WTC11 (cell line): ENCODE measurements at regions not wholly inside any gene's neighbourhood (a gene's known extent, or its start where the extent isn't known, plus 50 kb on each side); places are given as distances from the start of the nearest gene placed in this dataset.

Source experiments
- ATAC-seq: fragments of 200-7000 bp; cut with Tn5 transposase; 2 replicates; pipeline ENCODE4 v1.10.0; 2021; ENCODE audit warnings: mild to moderate bottlenecking, moderate library complexity
- CTCF ChIA-PET: fragments of 300-600 bp; sonication (Branson Sonifier 250); formaldehyde crosslinking; loops from one replicate; lab custom pipeline; 2021; ENCODE audit warnings: antibody characterized with exemption; lab: Charles Lee
- POLR2A ChIA-PET: fragments of 350-600 bp; sonication (Branson Sonifier 250); formaldehyde crosslinking; loops from one replicate; lab custom pipeline; 2021; ENCODE audit warnings: antibody characterized with exemption; lab: Charles Lee
- DNase-seq: peaks from one replicate; pipeline ENCODE4 v3.0.0; 2021; ENCODE audit warnings: low spot score
- H3K27ac Mint-ChIP-seq: 2 replicates; pipeline ENCODE4 v1.8.0; 2021; ENCODE audit warnings: mixed read lengths
- H3K27me3 Mint-ChIP-seq: 2 replicates; pipeline ENCODE4 v1.8.0; 2021; ENCODE audit warnings: low read depth, mild to moderate bottlenecking, moderate library complexity, mixed read lengths
- H3K36me3 Mint-ChIP-seq: 2 replicates; pipeline ENCODE4 v1.8.0; 2021; ENCODE audit warnings: mixed read lengths
- H3K4me1 Mint-ChIP-seq: 2 replicates; pipeline ENCODE4 v1.8.0; 2022; ENCODE audit warnings: mixed read lengths
- H3K4me3 Mint-ChIP-seq: 2 replicates; pipeline ENCODE4 v1.8.0; 2021; ENCODE audit warnings: mild to moderate bottlenecking, moderate library complexity, mixed read lengths
- H3K9me3 Mint-ChIP-seq: 2 replicates; pipeline ENCODE4 v1.8.0; 2021; ENCODE audit warnings: mixed read lengths
- ATF1 ChIP-seq: sonication (generic); formaldehyde crosslinking; IDR thresholded peaks from 2 replicates; pipeline ENCODE4 v1.8.1; 2023; ENCODE audit warnings: mild to moderate bottlenecking, moderate library complexity, missing genetic modification reagents
- ATF6 ChIP-seq: sonication (generic); formaldehyde crosslinking; IDR thresholded peaks from 2 replicates; pipeline ENCODE4 v1.8.1; 2023; ENCODE audit warnings: mild to moderate bottlenecking, missing genetic modification reagents
- CTCF ChIP-seq: fragments of 200-600 bp; IDR thresholded peaks from 2 replicates; pipeline ENCODE4 v1.8.0; 2022; ENCODE audit warnings: antibody characterized with exemption
- E2F1 ChIP-seq: sonication (generic); formaldehyde crosslinking; IDR thresholded peaks from 2 replicates; pipeline ENCODE4 v1.8.0; 2022; ENCODE audit warnings: mild to moderate bottlenecking, missing genetic modification reagents
- ETV6 ChIP-seq: sonication (generic); formaldehyde crosslinking; IDR thresholded peaks from 2 replicates; pipeline ENCODE4 v1.8.1; 2022; ENCODE audit warnings: mild to moderate bottlenecking, missing genetic modification reagents
- GABPB1 ChIP-seq: sonication (generic); formaldehyde crosslinking; IDR thresholded peaks from 2 replicates; pipeline ENCODE4 v1.8.1; 2023; ENCODE audit warnings: mild to moderate bottlenecking, missing genetic modification reagents
- HMGA2 ChIP-seq: fragments of 250-450 bp; sonication (Bioruptor Pico); IDR thresholded peaks from 2 replicates; pipeline ENCODE4 v1.4.0; 2021; ENCODE audit warnings: mild to moderate bottlenecking, moderate library complexity
- NR3C1 ChIP-seq: sonication (generic); formaldehyde crosslinking; conservative IDR thresholded peaks from 2 replicates; pipeline ENCODE4 v1.8.1; 2023; ENCODE audit warnings: low read depth, mild to moderate bottlenecking, missing genetic modification reagents
- SOX15 ChIP-seq: fragments of 250-450 bp; sonication (Bioruptor Pico); IDR thresholded peaks from 2 replicates; pipeline ENCODE4 v1.9.0; 2021; ENCODE audit warnings: mild to moderate bottlenecking
- STAT6 ChIP-seq: sonication (generic); formaldehyde crosslinking; conservative IDR thresholded peaks from 2 replicates; pipeline ENCODE4 v1.8.1; 2023; ENCODE audit warnings: mild to moderate bottlenecking, low read depth, missing genetic modification reagents, moderate library complexity
- TEAD4 ChIP-seq: sonication (generic); formaldehyde crosslinking; IDR thresholded peaks from 2 replicates; pipeline ENCODE4 v1.8.0; 2022; ENCODE audit warnings: mild to moderate bottlenecking, missing genetic modification reagents
- TP53 ChIP-seq: sonication (generic); formaldehyde crosslinking; IDR thresholded peaks from 2 replicates; pipeline ENCODE4 v1.8.1; 2023; ENCODE audit warnings: mild to moderate bottlenecking, missing genetic modification reagents
- ZNF416 ChIP-seq: fragments of 250-450 bp; sonication (Bioruptor Pico); IDR thresholded peaks from 2 replicates; pipeline ENCODE4 v1.9.0; 2021; ENCODE audit warnings: mild to moderate bottlenecking, inconsistent platforms
- ZNF532 ChIP-seq: fragments of 250-450 bp; sonication (Bioruptor Pico); IDR thresholded peaks from 2 replicates; pipeline ENCODE4 v1.9.0; 2021; ENCODE audit warnings: mild to moderate bottlenecking, borderline replicate concordance
- ZNF671 ChIP-seq: fragments of 250-450 bp; sonication (Bioruptor Pico); IDR thresholded peaks from 2 replicates; pipeline ENCODE4 v1.8.0; 2021; ENCODE audit warnings: mild to moderate bottlenecking
- TF ChIP-seq, protein P1 (sequence below): fragments of 250-450 bp; sonication (Bioruptor Pico); conservative IDR thresholded peaks from 2 replicates; pipeline ENCODE4 v1.9.0; 2021; ENCODE audit warnings: mild to moderate bottlenecking
- TF ChIP-seq, protein P2 (sequence below): sonication (generic); formaldehyde crosslinking; IDR thresholded peaks from 2 replicates; pipeline ENCODE4 v1.8.1; 2023; ENCODE audit warnings: mild to moderate bottlenecking, missing genetic modification reagents, moderate library complexity
- TF ChIP-seq, protein P3 (sequence below): sonication (generic); formaldehyde crosslinking; IDR thresholded peaks from 2 replicates; pipeline ENCODE4 v1.8.1; 2022; ENCODE audit warnings: missing genetic modification reagents, borderline replicate concordance

DNA sequence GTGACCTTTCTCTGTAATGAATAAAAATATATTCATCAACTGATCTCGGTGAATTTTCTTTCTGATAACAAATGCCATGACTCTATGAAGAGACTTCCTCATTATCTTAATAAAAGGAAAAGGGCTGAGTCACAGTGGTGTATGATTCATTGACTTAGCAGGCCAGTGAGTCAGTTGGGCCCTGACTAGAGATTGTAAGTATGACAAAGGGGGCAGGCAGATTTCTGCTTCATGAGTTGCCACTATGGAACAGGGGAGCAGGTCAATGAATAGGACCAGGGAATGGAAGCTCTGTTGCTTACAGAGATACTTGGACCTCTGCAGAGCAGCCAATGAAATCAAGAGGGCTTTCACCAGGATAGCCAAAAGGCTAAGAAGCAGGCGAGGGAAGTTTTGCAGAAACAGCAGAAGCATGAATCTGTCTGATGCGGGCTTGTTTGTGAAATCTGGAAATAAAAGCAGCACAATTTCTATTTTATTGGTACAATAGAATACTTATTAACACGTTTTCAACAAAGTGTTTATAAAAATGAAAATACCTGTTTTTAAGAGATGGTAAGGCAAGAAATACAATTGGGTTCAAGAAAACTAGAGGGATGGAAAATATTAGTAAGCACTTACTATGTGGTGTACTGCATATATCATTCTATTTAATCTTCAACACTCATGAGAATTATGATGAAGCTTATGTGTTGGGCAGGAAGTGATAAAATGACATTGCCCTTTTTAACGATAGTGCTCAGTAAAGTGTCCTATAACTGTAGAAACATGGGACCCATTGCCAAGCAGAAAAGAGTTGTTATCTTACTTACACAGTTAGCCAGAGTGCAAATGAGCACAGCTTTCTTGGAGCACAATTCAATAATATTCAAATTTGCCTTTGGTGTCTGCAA, 169.8 kb upstream of the MYRIP start:
- peaks cover 6% of the 10 kb centered on the region for H3K9me3 Mint-ChIP-seq
- no peaks in the 10 kb centered on the region for H3K27me3 Mint-ChIP-seq
- DNase-seq, result no peak
- POLR2A ChIA-PET, result no interaction called here
- peak overlapping the region; percentile 47; the same call in 1 of the 2 replicates for H3K27ac Mint-ChIP-seq
- peaks cover 9% of the 10 kb centered on the region for H3K4me1 Mint-ChIP-seq
- TF ChIP-seq, protein P1, sequence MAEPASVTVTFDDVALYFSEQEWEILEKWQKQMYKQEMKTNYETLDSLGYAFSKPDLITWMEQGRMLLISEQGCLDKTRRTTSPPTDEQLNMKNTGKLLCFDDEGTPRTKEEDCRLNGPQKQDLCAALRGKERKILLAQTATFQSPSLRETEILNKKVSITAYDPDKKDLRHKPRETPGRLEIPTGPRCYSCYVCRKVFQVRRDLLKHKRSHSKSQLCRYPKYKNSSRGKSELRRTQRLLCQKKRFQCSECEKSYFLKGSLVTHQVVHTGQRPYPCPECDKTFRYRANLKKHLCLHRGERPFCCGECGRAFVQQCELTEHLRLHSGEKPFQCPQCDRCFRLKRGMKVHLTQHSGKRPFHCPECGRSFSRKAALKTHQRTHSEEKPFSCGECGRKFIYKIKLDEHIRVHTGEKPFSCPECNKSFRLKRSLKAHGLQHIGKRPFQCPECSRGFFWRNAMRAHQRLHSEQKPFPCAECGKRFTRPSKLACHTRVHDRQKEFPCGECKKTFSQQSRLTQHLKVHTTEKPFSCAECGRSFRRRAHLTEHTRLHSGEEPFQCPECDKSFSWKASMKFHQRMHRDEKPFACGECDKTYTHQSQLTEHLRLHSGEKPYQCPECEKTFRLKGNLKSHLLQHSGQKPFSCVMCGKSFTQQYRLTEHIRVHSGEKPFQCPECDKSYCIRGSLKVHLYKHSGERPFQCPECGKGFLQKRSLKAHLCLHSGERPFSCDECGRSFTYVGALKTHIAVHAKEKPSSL, result no peak
- no peak for TF ChIP-seq ZNF416 (CRISPR knock-in tag)
- TF ChIP-seq STAT6, result no peak
- no peak for TF ChIP-seq ZNF671 (CRISPR knock-in tag)
- no peak for TF ChIP-seq ETV6
- no peak for TF ChIP-seq NR3C1
- TF ChIP-seq, protein P2, sequence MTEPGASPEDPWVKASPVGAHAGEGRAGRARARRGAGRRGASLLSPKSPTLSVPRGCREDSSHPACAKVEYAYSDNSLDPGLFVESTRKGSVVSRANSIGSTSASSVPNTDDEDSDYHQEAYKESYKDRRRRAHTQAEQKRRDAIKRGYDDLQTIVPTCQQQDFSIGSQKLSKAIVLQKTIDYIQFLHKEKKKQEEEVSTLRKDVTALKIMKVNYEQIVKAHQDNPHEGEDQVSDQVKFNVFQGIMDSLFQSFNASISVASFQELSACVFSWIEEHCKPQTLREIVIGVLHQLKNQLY (CRISPR knock-in tag), result no peak
- TF ChIP-seq ATF1 (CRISPR knock-in tag), result no peak
- no peak for TF ChIP-seq TP53 (CRISPR knock-in tag)
- no peak for TF ChIP-seq SOX15
- TF ChIP-seq CTCF, result no peak
- CTCF ChIA-PET, result no interaction called here
- H3K36me3 Mint-ChIP-seq, result no peaks in the 10 kb centered on the region
- peak; percentile 76 for ATAC-seq
- H3K4me3 Mint-ChIP-seq, result no peak overlapping the region

DNA sequence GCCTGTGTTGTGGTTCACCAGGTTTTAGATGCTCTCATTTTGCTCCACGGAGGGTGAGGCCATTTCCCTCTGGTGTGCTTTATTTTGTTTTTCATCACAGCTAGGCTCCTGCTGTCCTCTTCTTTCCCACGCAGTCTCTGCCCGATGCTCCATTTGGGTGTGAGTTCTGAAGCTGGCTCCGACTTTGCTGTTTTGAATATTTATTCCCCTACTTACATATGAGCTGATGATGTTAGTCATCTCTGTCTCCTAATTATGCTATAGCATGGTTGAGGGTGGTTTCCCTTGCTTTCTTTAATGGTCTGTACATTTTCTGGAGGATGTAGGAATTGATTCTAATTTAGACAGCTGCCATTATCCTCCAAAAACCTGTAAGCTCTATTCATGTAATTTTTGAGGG, 168.1 kb upstream of the MYRIP start:
- H3K4me3 Mint-ChIP-seq, result no peak overlapping the region
- no peaks in the 10 kb centered on the region for H3K27me3 Mint-ChIP-seq
- H3K36me3 Mint-ChIP-seq, result no peaks in the 10 kb centered on the region
- H3K27ac Mint-ChIP-seq, result no peak overlapping the region
- DNase-seq, result no peak
- ChIA-PET POLR2A (no interaction called here), CTCF (no interaction called here)
- ATAC-seq, result no peak
- peaks cover 13% of the 10 kb centered on the region for H3K4me1 Mint-ChIP-seq
- peaks cover 5% of the 10 kb centered on the region for H3K9me3 Mint-ChIP-seq
- no peak for TF ChIP-seq TEAD4 (CRISPR knock-in tag)
- TF ChIP-seq, protein P3, sequence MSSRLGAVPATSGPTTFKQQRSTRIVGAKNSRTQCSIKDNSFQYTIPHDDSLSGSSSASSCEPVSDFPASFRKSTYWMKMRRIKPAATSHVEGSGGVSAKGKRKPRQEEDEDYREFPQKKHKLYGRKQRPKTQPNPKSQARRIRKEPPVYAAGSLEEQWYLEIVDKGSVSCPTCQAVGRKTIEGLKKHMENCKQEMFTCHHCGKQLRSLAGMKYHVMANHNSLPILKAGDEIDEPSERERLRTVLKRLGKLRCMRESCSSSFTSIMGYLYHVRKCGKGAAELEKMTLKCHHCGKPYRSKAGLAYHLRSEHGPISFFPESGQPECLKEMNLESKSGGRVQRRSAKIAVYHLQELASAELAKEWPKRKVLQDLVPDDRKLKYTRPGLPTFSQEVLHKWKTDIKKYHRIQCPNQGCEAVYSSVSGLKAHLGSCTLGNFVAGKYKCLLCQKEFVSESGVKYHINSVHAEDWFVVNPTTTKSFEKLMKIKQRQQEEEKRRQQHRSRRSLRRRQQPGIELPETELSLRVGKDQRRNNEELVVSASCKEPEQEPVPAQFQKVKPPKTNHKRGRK (CRISPR knock-in tag), result no peak
- no peak for TF ChIP-seq ZNF532 (CRISPR knock-in tag)
- TF ChIP-seq GABPB1 (CRISPR knock-in tag), result no peak
- no peak for TF ChIP-seq HMGA2 (CRISPR knock-in tag)
- no peak for TF ChIP-seq E2F1
- TF ChIP-seq ATF6 (CRISPR knock-in tag), result no peak
- TF ChIP-seq ZNF416 (CRISPR knock-in tag), result no peak
